ENCODE measurements at regions not wholly inside any gene's neighbourhood (a gene's known extent, or its start where the extent isn't known, plus 50 kb on each side); places are given as distances from the start of the nearest gene placed in this dataset.

- TF ChIP-seq CTCF (IDR thresholded peaks at IDR 0.05) (no peak), POLR2AphosphoS5 (IDR thresholded peaks at IDR 0.05) (no peak)
These were observed 511.0 kb downstream of the CSNK1G3 start for GRCh38 chr5:124022966-124023365.

Measured in stomach (tissue), 4 donors.